ENCODE measurements at regions not wholly inside any gene's neighbourhood (a gene's known extent, or its start where the extent isn't known, plus 50 kb on each side); places are given as distances from the start of the nearest gene placed in this dataset.

- Histone ChIP-seq H3K9ac (ENCODE audit: low read depth in 1 of 2, low read length in 2 of 2) (no peak overlapping the region), H3K27ac (ENCODE audit: low read depth in 1 of 2, low read length in 2 of 2) (no peak overlapping the region), H3K36me3 (ENCODE audit: control insufficient read depth in 4 of 4, insufficient read depth in 3 of 4, low read depth in 1 of 4, low read length in 3 of 4) (no peaks in the 10 kb centered on the region), H3K4me3 (ENCODE audit: low read depth in 1 of 3, low read length in 3 of 3) (no peak overlapping the region), H3K27me3 (ENCODE audit: control insufficient read depth in 4 of 4, insufficient read depth in 4 of 4, low read length in 3 of 4) (no peaks in the 10 kb centered on the region), H3K4me1 (ENCODE audit: control insufficient read depth in 4 of 4, insufficient read depth in 4 of 4, low read length in 3 of 4) (no peaks in the 10 kb centered on the region), H3K9me3 (ENCODE audit: control insufficient read depth in 4 of 4, low read length in 3 of 4) (no peaks in the 10 kb centered on the region)
- TF ChIP-seq RAD21 (IDR thresholded peaks at IDR 0.05) (no peak), RXRA (IDR thresholded peaks at IDR 0.05) (no peak), SP1 (IDR thresholded peaks at IDR 0.05) (no peak), HNF4G (IDR thresholded peaks at IDR 0.05) (no peak), JUND (IDR thresholded peaks at IDR 0.05) (no peak), HNF4A (conservative IDR thresholded peaks at IDR 0.05) (no peak), REST (IDR thresholded peaks at IDR 0.05) (no peak), MAX (IDR thresholded peaks at IDR 0.05) (no peak), GABPA (IDR thresholded peaks at IDR 0.05 in 1 of 2, conservative IDR thresholded peaks at IDR 0.05 in 1 of 2) (no peak)
- no peak for DNase-seq (ENCODE audit: low spot score)
- WGBS = 64% methylated on average over 3 of the region's 3 CpGs
Observed at GRCh38 chr12:58248599-58248998, 307.2 kb downstream of the ATP23 start.

GRCh38 chr12:58249610-58250009 is 308.2 kb downstream of the ATP23 start:
- TF ChIP-seq FOXA2 (IDR thresholded peaks at IDR 0.05) = no peak
- TF ChIP-seq HNF4A (conservative IDR thresholded peaks at IDR 0.05) = no peak
- no peak for TF ChIP-seq HNF4G (IDR thresholded peaks at IDR 0.05)
- no peak for TF ChIP-seq EGR1 (IDR thresholded peaks at IDR 0.05; ENCODE audit: low read depth in 2 of 2)
- no peak for TF ChIP-seq JUND (IDR thresholded peaks at IDR 0.05)
- no peak for TF ChIP-seq TAF1 (conservative IDR thresholded peaks at IDR 0.05)
- no peak for TF ChIP-seq SP1 (IDR thresholded peaks at IDR 0.05)
- no peak for TF ChIP-seq REST (IDR thresholded peaks at IDR 0.05)
- no peak for TF ChIP-seq YY1 (IDR thresholded peaks at IDR 0.05)
- no peak for TF ChIP-seq FOXA1 (IDR thresholded peaks at IDR 0.05)
- TF ChIP-seq RAD21 (IDR thresholded peaks at IDR 0.05) = no peak
- 31% methylated on average over 2 of the region's 2 CpGs for WGBS
- no peaks in the 10 kb centered on the region for H3K36me3 ChIP-seq (ENCODE audit: control insufficient read depth in 4 of 4, insufficient read depth in 3 of 4, low read depth in 1 of 4, low read length in 3 of 4)
- H3K27me3 ChIP-seq (ENCODE audit: control insufficient read depth in 4 of 4, insufficient read depth in 4 of 4, low read length in 3 of 4) = no peaks in the 10 kb centered on the region
- DNase-seq (ENCODE audit: low spot score) = no peak
- no peak overlapping the region for H3K9ac ChIP-seq (ENCODE audit: low read depth in 1 of 2, low read length in 2 of 2)
- H3K9me3 ChIP-seq (ENCODE audit: control insufficient read depth in 4 of 4, low read length in 3 of 4) = no peaks in the 10 kb centered on the region
- H3K27ac ChIP-seq (ENCODE audit: low read depth in 1 of 2, low read length in 2 of 2) = no peak overlapping the region
- H3K4me3 ChIP-seq (ENCODE audit: low read depth in 1 of 3, low read length in 3 of 3) = no peak overlapping the region
- H3K4me1 ChIP-seq (ENCODE audit: control insufficient read depth in 4 of 4, insufficient read depth in 4 of 4, low read length in 3 of 4) = no peaks in the 10 kb centered on the region

Measured in liver (tissue), 7 donors.